ENCODE measurements at regions not wholly inside any gene's neighbourhood (a gene's known extent, or its start where the extent isn't known, plus 50 kb on each side); places are given as distances from the start of the nearest gene placed in this dataset.

DNA sequence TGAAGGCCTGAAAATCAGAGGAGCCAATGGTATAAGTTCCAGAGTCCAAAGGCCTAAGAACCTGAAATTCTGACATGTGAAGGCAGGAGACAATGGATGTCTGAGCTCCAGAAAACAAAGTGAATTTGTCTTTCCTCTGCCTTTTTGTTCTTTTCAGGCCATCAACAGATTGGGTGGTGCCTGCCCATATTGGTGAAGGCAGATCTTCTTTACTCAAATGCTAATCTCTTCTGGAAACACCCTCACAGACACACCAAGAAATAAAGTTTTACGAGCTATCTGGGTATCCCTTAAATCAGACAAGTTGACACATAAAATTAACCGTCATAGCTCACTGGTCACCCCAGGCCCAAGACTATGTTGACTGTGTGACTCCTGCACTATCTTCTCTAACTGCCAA, 163.8 kb upstream of the NCKAP5 start:
- TF ChIP-seq POLR2A (IDR thresholded peaks at IDR 0.05; ENCODE audit: extremely low read depth, insufficient read length) (no peak), MAX (IDR thresholded peaks at IDR 0.05; ENCODE audit: low read depth, low read length) (no peak), MYC (IDR thresholded peaks at IDR 0.05; ENCODE audit: low read depth, low read length) (no peak)
- TF ChIP-seq, protein P1, sequence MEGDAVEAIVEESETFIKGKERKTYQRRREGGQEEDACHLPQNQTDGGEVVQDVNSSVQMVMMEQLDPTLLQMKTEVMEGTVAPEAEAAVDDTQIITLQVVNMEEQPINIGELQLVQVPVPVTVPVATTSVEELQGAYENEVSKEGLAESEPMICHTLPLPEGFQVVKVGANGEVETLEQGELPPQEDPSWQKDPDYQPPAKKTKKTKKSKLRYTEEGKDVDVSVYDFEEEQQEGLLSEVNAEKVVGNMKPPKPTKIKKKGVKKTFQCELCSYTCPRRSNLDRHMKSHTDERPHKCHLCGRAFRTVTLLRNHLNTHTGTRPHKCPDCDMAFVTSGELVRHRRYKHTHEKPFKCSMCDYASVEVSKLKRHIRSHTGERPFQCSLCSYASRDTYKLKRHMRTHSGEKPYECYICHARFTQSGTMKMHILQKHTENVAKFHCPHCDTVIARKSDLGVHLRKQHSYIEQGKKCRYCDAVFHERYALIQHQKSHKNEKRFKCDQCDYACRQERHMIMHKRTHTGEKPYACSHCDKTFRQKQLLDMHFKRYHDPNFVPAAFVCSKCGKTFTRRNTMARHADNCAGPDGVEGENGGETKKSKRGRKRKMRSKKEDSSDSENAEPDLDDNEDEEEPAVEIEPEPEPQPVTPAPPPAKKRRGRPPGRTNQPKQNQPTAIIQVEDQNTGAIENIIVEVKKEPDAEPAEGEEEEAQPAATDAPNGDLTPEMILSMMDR (IDR thresholded peaks at IDR 0.05; ENCODE audit: low read depth, low read length): no peak
- H3K4me3 ChIP-seq (ENCODE audit: low read depth, low read length): no peak overlapping the region
- DNase-seq (ENCODE audit: low read depth): no peak

- no peak overlapping the region for H3K4me3 ChIP-seq (ENCODE audit: low read depth, low read length)
- DNase-seq (ENCODE audit: low read depth): no peak
- no peak for TF ChIP-seq MYC (IDR thresholded peaks at IDR 0.05; ENCODE audit: low read depth, low read length)
- TF ChIP-seq, protein P1 (IDR thresholded peaks at IDR 0.05; ENCODE audit: low read depth, low read length): no peak
- TF ChIP-seq POLR2A (IDR thresholded peaks at IDR 0.05; ENCODE audit: extremely low read depth, insufficient read length): no peak
- TF ChIP-seq MAX (IDR thresholded peaks at IDR 0.05; ENCODE audit: low read depth, low read length): no peak
Measured at GRCh38 chr2:133732982-133733900, 165.0 kb upstream of the NCKAP5 start.

DNA sequence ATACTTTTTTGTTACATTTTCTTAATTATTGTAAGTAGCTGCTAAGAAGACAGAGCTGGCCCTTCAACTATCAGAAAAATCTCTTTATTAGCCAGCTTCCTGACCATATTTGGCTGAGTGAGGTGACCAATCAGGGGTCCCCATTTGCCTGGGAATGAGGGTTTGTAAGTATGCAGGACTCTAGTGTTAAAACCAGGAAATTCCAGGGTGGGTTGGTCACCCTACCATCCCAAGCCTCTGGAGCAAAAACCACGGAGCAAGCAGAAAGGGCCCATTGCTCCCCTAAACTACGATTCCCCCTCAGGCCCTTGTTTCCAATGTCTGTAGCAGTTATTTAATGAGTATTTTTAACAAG, 165.6 kb upstream of the NCKAP5 start:
- DNase-seq (ENCODE audit: low read depth): no peak
- H3K4me3 ChIP-seq (ENCODE audit: low read depth, low read length): no peak overlapping the region
- TF ChIP-seq MAX (IDR thresholded peaks at IDR 0.05; ENCODE audit: low read depth, low read length) (no peak), MYC (IDR thresholded peaks at IDR 0.05; ENCODE audit: low read depth, low read length) (no peak), POLR2A (IDR thresholded peaks at IDR 0.05; ENCODE audit: extremely low read depth, insufficient read length) (no peak)
- TF ChIP-seq, protein P1 (IDR thresholded peaks at IDR 0.05; ENCODE audit: low read depth, low read length): no peak

DNA sequence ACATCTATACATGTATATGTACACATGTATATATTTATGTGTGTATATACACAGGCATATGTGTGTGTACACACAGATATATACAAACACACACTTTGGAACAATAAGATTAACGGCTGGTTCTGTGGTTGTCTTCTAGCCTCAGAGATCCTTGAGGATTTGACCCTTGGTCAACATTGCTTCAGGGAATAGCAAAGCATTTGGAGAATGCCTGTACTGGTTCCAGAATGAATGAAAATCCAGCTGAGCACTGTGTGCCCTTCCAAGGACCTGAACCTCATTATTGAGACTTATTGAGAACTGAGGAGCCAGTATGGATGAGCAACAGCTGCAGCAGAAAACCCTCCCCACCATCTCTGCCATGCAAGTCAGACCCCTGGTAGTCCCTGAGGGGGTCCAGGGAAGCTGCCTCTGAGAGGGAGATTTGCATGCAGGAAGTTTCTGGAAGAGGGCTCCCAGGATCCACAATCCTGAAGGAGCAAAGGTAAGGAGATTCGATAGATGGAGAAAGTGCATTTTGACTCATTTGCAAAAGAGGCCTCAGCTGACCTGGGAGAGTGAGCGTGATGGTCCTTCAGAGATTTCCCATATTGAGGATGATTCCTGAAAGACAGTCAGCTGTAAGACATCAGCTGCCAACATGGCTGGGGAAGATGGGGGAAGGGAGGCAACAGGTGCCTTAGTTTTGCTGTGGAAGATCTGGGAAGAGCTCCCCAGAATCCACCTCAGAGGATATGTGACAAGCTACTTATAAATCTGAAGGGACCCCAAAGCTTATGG, 166.6 kb upstream of the NCKAP5 start:
- TF ChIP-seq MAX (IDR thresholded peaks at IDR 0.05; ENCODE audit: low read depth, low read length): no peak
- no peak for TF ChIP-seq POLR2A (IDR thresholded peaks at IDR 0.05; ENCODE audit: extremely low read depth, insufficient read length)
- TF ChIP-seq MYC (IDR thresholded peaks at IDR 0.05; ENCODE audit: low read depth, low read length): no peak
- TF ChIP-seq, protein P1 (IDR thresholded peaks at IDR 0.05; ENCODE audit: low read depth, low read length): no peak
- no peak for DNase-seq (ENCODE audit: low read depth)
- H3K4me3 ChIP-seq (ENCODE audit: low read depth, low read length): no peak overlapping the region

GRCh38 chr2:133736674-133737073, 168.4 kb upstream of the NCKAP5 start:
- TF ChIP-seq, protein P1 (IDR thresholded peaks at IDR 0.05; ENCODE audit: low read depth, low read length): no peak
- no peak for TF ChIP-seq MYC (IDR thresholded peaks at IDR 0.05; ENCODE audit: low read depth, low read length)
- no peak for TF ChIP-seq POLR2A (IDR thresholded peaks at IDR 0.05; ENCODE audit: extremely low read depth, insufficient read length)
- TF ChIP-seq MAX (IDR thresholded peaks at IDR 0.05; ENCODE audit: low read depth, low read length): no peak
- H3K4me3 ChIP-seq (ENCODE audit: low read depth, low read length): no peak overlapping the region
- no peak for DNase-seq (ENCODE audit: low read depth)

Measured in NB4 (cell line).